ENCODE measurements at regions not wholly inside any gene's neighbourhood (a gene's known extent, or its start where the extent isn't known, plus 50 kb on each side); places are given as distances from the start of the nearest gene placed in this dataset.

DNA sequence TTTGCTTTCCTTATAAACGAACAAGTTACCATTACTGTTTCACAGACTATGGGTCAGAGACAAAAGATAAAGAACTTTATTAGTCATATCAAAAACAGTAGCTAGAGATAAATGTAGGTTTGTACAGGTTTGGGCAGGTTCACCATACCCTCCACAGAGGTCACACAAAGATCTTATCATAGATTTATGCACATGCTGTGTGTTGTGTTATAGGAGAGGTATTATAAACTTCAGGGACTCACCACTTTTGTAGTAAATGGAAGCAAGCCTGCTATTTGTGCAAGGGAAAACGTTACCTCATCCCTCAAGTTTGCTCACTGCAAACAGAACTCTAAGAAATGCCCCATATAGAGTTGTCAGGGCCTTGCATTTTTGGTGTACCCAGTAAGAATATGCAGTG lies 584.5 kb upstream of the LRRTM1 start:
- TF ChIP-seq, protein P1, sequence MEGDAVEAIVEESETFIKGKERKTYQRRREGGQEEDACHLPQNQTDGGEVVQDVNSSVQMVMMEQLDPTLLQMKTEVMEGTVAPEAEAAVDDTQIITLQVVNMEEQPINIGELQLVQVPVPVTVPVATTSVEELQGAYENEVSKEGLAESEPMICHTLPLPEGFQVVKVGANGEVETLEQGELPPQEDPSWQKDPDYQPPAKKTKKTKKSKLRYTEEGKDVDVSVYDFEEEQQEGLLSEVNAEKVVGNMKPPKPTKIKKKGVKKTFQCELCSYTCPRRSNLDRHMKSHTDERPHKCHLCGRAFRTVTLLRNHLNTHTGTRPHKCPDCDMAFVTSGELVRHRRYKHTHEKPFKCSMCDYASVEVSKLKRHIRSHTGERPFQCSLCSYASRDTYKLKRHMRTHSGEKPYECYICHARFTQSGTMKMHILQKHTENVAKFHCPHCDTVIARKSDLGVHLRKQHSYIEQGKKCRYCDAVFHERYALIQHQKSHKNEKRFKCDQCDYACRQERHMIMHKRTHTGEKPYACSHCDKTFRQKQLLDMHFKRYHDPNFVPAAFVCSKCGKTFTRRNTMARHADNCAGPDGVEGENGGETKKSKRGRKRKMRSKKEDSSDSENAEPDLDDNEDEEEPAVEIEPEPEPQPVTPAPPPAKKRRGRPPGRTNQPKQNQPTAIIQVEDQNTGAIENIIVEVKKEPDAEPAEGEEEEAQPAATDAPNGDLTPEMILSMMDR (IDR thresholded peaks at IDR 0.05; ENCODE audit: insufficient read depth, low read length, poor library complexity, severe bottlenecking) = no peak
- no peak for TF ChIP-seq EZH2phosphoT487 (conservative IDR thresholded peaks at IDR 0.05; ENCODE audit: low read length)

All from SU-DHL-6 (cell line).